ENCODE measurements at regions not wholly inside any gene's neighbourhood (a gene's known extent, or its start where the extent isn't known, plus 50 kb on each side); places are given as distances from the start of the nearest gene placed in this dataset.

- H3K14ac ChIP-seq (ENCODE audit: insufficient read length), result no peak overlapping the region
- H2BK15ac ChIP-seq (ENCODE audit: low read length), result no peak overlapping the region
- H2AFZ ChIP-seq (ENCODE audit: low read length), result no peak overlapping the region
- no peaks in the 10 kb centered on the region for H4K20me1 ChIP-seq (replicated peaks in 1 of 2; ENCODE audit: control insufficient read depth in 1 of 2, insufficient read depth in 2 of 2, low read length in 2 of 2)
- H3K23ac ChIP-seq (ENCODE audit: insufficient read length), result no peak overlapping the region
- no peak overlapping the region for H2BK12ac ChIP-seq (ENCODE audit: low read depth, low read length)
- no peak overlapping the region for H4K5ac ChIP-seq (ENCODE audit: insufficient read length, low read depth, low read length)
- H3K23me2 ChIP-seq (ENCODE audit: low read depth, low read length), result no peaks in the 10 kb centered on the region
- no peak overlapping the region for H3K4ac ChIP-seq (replicated peaks; ENCODE audit: insufficient read length, low read depth, low read length)
- DNase-seq (ENCODE audit: low read depth in 1 of 2, low spot score in 2 of 2), result no peak
- H3K4me1 ChIP-seq (replicated peaks in 1 of 4; ENCODE audit: control insufficient read depth in 3 of 4, insufficient read depth in 4 of 4, low read length in 3 of 4), result peaks cover 0 to 19% (median 7%) of the 10 kb centered on the region in 4 experiments; a peak in 4 of 7 replicates
- no peak overlapping the region for H2AK5ac ChIP-seq (ENCODE audit: low read depth, low read length)
- H4K91ac ChIP-seq (replicated peaks; ENCODE audit: insufficient read length, low read length), result no peak overlapping the region
- H3K4me3 ChIP-seq (ENCODE audit: extremely low read depth in 1 of 4, insufficient read depth in 2 of 4, low read depth in 3 of 4, low read length in 4 of 4), result no peak overlapping the region
- H3K9me3 ChIP-seq (ENCODE audit: insufficient read depth in 2 of 2, low read depth in 1 of 2, low read length in 1 of 2), result no peaks in the 10 kb centered on the region
- peak; percentile 19 for FAIRE-seq
- H3K36me3 ChIP-seq (ENCODE audit: control insufficient read depth in 2 of 4, insufficient read depth in 4 of 4, low read length in 3 of 4), result no peaks in the 10 kb centered on the region
- no peak overlapping the region for H3K18ac ChIP-seq (ENCODE audit: extremely low read depth, low read length)
- H3K9ac ChIP-seq (replicated peaks in 1 of 4; ENCODE audit: extremely low read depth in 1 of 4, low read depth in 3 of 4, low read length in 3 of 4), result no peak overlapping the region
- no peak overlapping the region for H2BK20ac ChIP-seq (ENCODE audit: low read length)
- H3K56ac ChIP-seq (replicated peaks; ENCODE audit: insufficient read length, low read depth, low read length), result no peak overlapping the region
- no peak overlapping the region for H3K4me2 ChIP-seq (ENCODE audit: insufficient read depth in 1 of 2, low read depth in 2 of 2, low read length in 2 of 2)
- no peaks in the 10 kb centered on the region for H3K27me3 ChIP-seq (replicated peaks in 1 of 4; ENCODE audit: control insufficient read depth in 3 of 4, extremely low read depth in 1 of 4, insufficient read depth in 3 of 4, low read length in 3 of 4)
- ChIA-PET POLR2A (ENCODE audit: partially characterized antibody) (no interaction called here), CTCF (ENCODE audit: partially characterized antibody) (interaction anchor here (0.6 to 3.0 kb wide), 5 partner anchors 9 to 108 kb away, joined by 3 to 11 read pairs (median 5); no protein-coding TSS in a partner anchor)
- H4K8ac ChIP-seq (ENCODE audit: extremely low read depth, insufficient read depth, low read length), result no peak overlapping the region
- no peak overlapping the region for H2BK120ac ChIP-seq (replicated peaks; ENCODE audit: low read depth, low read length)
- no peak for TF ChIP-seq SIN3A (conservative IDR thresholded peaks at IDR 0.05 in 1 of 2, IDR thresholded peaks at IDR 0.05 in 1 of 2; ENCODE audit: low read depth in 1 of 2, low read length in 2 of 2)
- TF ChIP-seq TAF1 (IDR thresholded peaks at IDR 0.05; ENCODE audit: low read depth, low read length), result no peak
- 0 out of 2 replicates have a peak, but pooled peaks have one; percentile 18 for TF ChIP-seq TEAD4 (IDR thresholded peaks at IDR 0.05; ENCODE audit: low read depth, low read length)
- no peak overlapping the region for H2BK5ac ChIP-seq (ENCODE audit: low read depth, low read length)
- no peaks in the 10 kb centered on the region for H3K79me2 ChIP-seq (ENCODE audit: control insufficient read depth in 1 of 2, insufficient read depth in 2 of 2, low read length in 2 of 2)
- H3K27ac ChIP-seq (ENCODE audit: low read depth, low read length), result no peak overlapping the region
- H3K79me1 ChIP-seq (ENCODE audit: low read depth, low read length), result no peaks in the 10 kb centered on the region
Observed at GRCh38 chr13:60647547-60647946, 250.5 kb downstream of the TDRD3 start.
